ENCODE measurements at regions not wholly inside any gene's neighbourhood (a gene's known extent, or its start where the extent isn't known, plus 50 kb on each side); places are given as distances from the start of the nearest gene placed in this dataset.

DNA sequence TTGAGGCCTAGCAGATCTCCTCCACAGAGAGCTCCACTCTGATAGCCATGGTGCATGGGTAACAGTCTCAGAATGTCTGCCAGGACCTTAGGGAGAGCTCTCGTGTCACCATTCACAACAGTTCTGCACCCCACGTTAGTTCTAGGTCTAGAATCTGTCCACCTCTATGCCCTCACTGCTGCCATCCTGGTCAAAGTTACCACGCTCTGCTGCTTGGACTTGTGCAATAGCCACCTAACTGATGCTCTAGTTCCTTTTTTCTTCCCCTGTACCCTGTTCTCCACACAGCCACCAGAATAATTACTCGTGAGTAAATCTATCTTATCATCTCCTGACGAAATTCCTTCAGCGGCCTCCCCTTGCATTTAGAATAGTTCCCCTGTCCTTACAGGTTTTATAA lies 268.8 kb upstream of the GATB start:
- no peak overlapping the region for H3K27ac ChIP-seq
- no peak overlapping the region for H3K4me3 ChIP-seq
- H3K27me3 ChIP-seq = no peaks in the 10 kb centered on the region
- no peak for DNase-seq
- intact Hi-C loops (cut with DNase I; ENCODE audit: low total_unique reads) = no loop called here
- H3K9me3 ChIP-seq = no peaks in the 10 kb centered on the region
- H3K36me3 ChIP-seq = no peaks in the 10 kb centered on the region
- H3K4me1 ChIP-seq = peaks cover 0 to 8% (median 2%) of the 10 kb centered on the region in 4 donors
- TF ChIP-seq, protein P1, sequence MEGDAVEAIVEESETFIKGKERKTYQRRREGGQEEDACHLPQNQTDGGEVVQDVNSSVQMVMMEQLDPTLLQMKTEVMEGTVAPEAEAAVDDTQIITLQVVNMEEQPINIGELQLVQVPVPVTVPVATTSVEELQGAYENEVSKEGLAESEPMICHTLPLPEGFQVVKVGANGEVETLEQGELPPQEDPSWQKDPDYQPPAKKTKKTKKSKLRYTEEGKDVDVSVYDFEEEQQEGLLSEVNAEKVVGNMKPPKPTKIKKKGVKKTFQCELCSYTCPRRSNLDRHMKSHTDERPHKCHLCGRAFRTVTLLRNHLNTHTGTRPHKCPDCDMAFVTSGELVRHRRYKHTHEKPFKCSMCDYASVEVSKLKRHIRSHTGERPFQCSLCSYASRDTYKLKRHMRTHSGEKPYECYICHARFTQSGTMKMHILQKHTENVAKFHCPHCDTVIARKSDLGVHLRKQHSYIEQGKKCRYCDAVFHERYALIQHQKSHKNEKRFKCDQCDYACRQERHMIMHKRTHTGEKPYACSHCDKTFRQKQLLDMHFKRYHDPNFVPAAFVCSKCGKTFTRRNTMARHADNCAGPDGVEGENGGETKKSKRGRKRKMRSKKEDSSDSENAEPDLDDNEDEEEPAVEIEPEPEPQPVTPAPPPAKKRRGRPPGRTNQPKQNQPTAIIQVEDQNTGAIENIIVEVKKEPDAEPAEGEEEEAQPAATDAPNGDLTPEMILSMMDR (IDR thresholded peaks at IDR 0.05) = no peak

DNA sequence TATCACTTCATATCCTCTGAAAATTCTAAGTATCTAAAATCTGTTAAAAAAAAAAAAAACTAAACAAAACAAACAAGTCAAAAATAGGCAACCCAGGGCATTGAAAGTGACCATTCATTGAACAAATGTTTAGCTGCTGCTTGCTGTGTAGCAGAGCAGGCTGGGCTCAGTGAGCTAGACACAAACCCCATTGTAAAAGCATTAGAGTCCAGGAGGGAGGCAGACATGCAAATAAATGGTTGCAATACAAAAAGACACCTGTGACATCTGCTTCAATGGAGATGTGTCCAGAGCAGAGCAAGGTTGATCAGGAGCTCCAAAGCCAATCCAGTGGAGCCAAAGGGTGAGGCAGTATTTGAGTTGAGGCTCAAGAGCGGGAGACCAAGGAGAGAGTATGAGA lies 267.3 kb upstream of the GATB start:
- intact Hi-C loops (cut with DNase I; ENCODE audit: low total_unique reads) = no loop called here
- Histone ChIP-seq H3K27me3 (no peaks in the 10 kb centered on the region), H3K27ac (no peak overlapping the region), H3K36me3 (no peaks in the 10 kb centered on the region), H3K9me3 (no peaks in the 10 kb centered on the region), H3K4me1 (peaks cover 0 to 8% (median 2%) of the 10 kb centered on the region in 4 donors), H3K4me3 (no peak overlapping the region)
- TF ChIP-seq, protein P1 (IDR thresholded peaks at IDR 0.05) = no peak
- no peak for DNase-seq

GRCh38 chr4:152024881-152025280 lies 264.1 kb upstream of the GATB start:
- TF ChIP-seq, protein P1 (IDR thresholded peaks at IDR 0.05) = no peak
- Histone ChIP-seq H3K36me3 (no peaks in the 10 kb centered on the region), H3K27ac (no peak overlapping the region), H3K4me3 (no peak overlapping the region), H3K27me3 (no peaks in the 10 kb centered on the region), H3K9me3 (no peaks in the 10 kb centered on the region), H3K4me1 (no peaks in the 10 kb centered on the region)
- DNase-seq = no peak
- intact Hi-C loops (cut with DNase I; ENCODE audit: low total_unique reads) = no loop called here

DNA sequence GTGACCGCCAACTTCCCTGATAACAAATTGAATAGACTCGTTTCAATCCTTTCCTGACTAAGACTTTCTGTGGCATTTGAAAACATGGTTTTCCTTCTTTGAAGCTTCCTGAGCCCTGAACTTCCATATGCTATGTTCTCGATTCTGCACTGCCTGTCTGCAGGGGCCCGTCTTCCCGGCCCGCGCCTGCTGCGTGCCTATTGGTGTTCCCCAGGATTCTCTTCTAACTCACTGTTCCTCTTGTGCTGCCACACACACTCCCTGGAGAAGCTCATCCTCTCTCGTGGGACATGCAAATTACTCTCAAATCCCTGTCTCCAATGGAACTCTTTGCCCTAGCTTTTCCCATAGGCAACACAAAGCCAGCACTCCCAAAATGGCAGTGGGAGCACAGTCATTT lies 262.9 kb upstream of the GATB start:
- TF ChIP-seq, protein P1 (IDR thresholded peaks at IDR 0.05) = no peak
- Histone ChIP-seq H3K4me3 (no peak overlapping the region), H3K36me3 (no peaks in the 10 kb centered on the region), H3K27me3 (no peaks in the 10 kb centered on the region), H3K9me3 (no peaks in the 10 kb centered on the region), H3K4me1 (no peaks in the 10 kb centered on the region), H3K27ac (no peak overlapping the region)
- DNase-seq = no peak
- intact Hi-C loops (cut with DNase I; ENCODE audit: low total_unique reads) = no loop called here

DNA sequence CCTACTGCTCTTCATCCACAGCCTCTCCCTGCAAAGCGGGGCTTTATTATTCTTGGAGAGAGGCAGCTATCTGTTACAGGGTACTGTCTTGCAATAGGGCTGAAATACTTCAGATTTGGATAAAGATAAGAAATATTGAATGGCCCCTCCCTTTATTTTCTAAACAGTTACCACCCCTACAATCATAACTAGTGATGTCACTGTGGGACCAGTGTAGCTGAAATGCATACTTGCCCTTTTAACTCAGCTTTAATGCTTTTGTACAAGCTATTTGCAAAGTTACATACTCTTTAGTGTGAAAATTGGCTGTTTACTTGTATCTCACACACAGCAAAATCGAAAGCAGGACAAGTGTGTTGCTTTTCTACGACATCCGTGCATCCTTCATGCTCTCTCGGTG lies 261.7 kb upstream of the GATB start:
- H3K27me3 ChIP-seq = no peaks in the 10 kb centered on the region
- no peak for DNase-seq
- no peaks in the 10 kb centered on the region for H3K9me3 ChIP-seq
- H3K36me3 ChIP-seq = no peaks in the 10 kb centered on the region
- no peaks in the 10 kb centered on the region for H3K4me1 ChIP-seq
- no peak overlapping the region for H3K4me3 ChIP-seq
- TF ChIP-seq, protein P1 (IDR thresholded peaks at IDR 0.05) = no peak
- H3K27ac ChIP-seq = no peak overlapping the region
- intact Hi-C loops (cut with DNase I; ENCODE audit: low total_unique reads) = no loop called here

- Histone ChIP-seq H3K9me3 (no peaks in the 10 kb centered on the region), H3K27me3 (no peaks in the 10 kb centered on the region), H3K36me3 (no peaks in the 10 kb centered on the region), H3K27ac (no peak overlapping the region), H3K4me1 (no peaks in the 10 kb centered on the region), H3K4me3 (no peak overlapping the region)
- TF ChIP-seq, protein P1 (IDR thresholded peaks at IDR 0.05) = no peak
- no peak for DNase-seq
- intact Hi-C loops (cut with DNase I; ENCODE audit: low total_unique reads) = no loop called here
Measured at GRCh38 chr4:152021788-152022438, 261.1 kb upstream of the GATB start.
